ENCODE measurements at regions not wholly inside any gene's neighbourhood (a gene's known extent, or its start where the extent isn't known, plus 50 kb on each side); places are given as distances from the start of the nearest gene placed in this dataset.
"Not testable (repeated sequence)": the region's sequence is repeated elsewhere in the genome, so short reads cannot be mapped to it uniquely, and the experiment has no call there.

DNA sequence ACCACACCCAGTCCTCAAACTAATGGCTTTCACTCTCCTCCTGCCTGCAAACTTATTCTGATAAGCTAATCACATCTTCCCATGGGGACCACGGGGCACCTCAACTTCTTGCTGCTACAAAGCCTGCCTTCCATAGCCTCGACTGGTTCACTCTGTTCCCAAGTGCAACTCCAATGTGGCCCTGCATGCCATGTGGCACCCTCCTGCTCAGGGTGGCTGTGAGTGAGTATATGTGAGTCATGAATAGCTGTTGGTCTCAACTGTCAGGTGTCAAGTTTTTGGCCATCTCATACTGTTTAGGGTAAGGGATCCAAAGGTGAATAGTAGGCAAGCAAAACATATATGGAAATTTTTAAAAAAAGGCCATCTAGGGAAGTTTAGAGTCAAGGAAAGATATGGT lies 276.1 kb upstream of the DCC start:
- DNase-seq (ENCODE audit: low spot score): no peak

- no peak for DNase-seq (ENCODE audit: low spot score)
Observed at GRCh38 chr18:52069201-52069600, 270.8 kb upstream of the DCC start.

DNA sequence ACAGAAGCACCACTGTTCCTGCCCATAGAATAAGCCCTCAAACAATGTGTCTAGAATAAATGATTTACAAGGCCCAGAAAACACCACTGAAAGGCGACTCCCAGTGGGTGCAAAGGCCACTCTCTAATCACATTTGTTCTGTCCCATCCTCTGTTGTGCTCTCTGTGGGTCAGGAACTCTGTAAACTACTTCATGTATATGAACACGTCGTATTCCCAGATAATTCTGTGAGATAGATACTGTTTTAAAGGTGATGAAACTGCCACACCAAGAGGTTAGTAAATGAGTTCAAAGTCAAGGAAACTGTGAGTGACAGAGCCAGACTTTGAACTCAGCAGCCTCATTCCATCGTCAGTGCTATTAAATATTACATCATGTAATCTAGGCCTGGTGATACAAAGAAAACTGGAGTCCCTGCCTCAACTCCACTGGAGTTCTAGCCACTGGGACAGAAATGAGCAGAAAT lies 269.7 kb upstream of the DCC start:
- no peak for DNase-seq (ENCODE audit: low spot score)

DNA sequence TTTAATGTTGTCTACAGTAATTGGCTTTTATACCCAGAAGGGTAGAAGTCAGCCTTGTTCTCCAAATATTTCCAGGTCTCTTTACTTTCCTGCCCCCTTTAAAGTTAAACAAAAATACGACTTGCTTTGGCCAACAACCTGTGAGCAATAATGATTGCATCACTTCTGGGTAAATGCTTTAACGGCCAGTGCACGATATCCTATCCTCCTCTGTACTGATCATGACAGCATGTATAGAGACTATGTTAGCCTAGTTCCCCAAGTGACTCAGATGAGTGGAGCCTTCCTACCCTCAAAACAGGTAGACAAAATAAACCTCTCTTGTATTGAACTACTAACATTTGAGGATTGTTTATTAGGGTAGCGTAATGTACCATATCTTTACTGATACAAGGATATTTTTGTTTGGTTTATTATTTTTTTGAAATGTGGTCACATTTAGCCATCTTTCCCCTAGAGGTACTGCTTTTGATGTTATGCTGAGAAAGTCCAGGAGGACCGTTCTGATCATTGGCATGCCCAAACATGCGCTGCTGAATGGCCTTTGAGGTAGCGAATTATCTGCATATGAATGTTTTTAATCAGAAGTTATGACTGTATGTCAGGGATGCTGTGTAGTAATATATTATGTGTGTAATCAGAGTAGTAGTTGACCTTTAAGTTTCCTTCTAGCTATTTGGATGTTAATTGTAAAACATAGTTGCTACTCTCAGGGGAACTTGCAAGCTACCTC lies 262.6 kb upstream of the DCC start:
- DNase-seq (ENCODE audit: low spot score): no peak

- DNase-seq (ENCODE audit: low spot score): no peak
Observed at GRCh38 chr18:52082246-52082645, 257.8 kb upstream of the DCC start.

- no peak for DNase-seq (ENCODE audit: low spot score)
Observed at GRCh38 chr18:52087140-52087539, 252.9 kb upstream of the DCC start.

GRCh38 chr18:52090005-52090404 lies 250.0 kb upstream of the DCC start:
- DNase-seq (ENCODE audit: low spot score): no peak

DNA sequence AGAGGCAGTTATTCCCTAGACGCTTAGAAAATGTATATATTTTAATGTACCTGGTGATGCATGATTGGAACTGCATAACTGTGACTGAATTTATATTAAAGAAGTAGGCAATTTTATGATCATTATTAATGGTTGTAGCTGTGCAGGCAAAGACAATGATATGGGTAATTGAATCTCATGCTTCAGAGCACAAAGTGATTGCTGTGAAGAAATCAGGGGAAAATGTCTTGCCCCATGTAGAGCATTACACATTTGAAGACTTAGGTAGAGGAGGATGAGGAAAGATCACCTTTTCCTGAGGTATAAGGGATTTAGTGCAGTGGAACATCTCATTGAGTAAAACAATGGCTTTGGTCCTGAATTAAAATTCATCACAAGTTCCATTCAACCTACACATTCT lies 246.8 kb upstream of the DCC start:
- DNase-seq (ENCODE audit: low spot score): no peak

GRCh38 chr18:52118684-52119083 lies 221.3 kb upstream of the DCC start:
- no peak for DNase-seq (ENCODE audit: low spot score)

- no peak for DNase-seq (ENCODE audit: low spot score)
Observed at GRCh38 chr18:52130624-52131301, 209.2 kb upstream of the DCC start.

- no peak for DNase-seq (ENCODE audit: low spot score)
Observed at GRCh38 chr18:52131845-52132244, 208.2 kb upstream of the DCC start.

DNA sequence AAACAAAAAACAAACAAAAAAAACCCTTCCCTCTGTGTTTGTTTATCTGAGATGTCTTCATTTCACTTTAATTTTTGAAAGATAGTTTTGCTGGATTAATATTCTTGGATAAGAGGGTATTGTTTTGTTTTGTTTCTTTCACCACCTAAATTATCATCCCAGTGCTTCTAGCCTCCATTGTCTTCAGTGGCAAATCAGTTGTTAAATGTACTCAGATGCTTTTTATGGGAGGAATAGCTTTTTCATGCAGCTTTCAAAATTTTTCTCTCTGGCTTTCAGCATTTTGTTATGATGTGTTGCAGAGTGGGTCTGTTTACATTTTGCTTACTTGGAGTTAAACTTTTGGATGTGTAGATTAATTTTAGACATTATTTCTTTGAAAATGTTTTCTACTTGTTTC lies 203.5 kb upstream of the DCC start:
- DNase-seq (ENCODE audit: low spot score): no peak

GRCh38 chr18:52140986-52141385 lies 199.0 kb upstream of the DCC start:
- no peak for DNase-seq (ENCODE audit: low spot score)

DNA sequence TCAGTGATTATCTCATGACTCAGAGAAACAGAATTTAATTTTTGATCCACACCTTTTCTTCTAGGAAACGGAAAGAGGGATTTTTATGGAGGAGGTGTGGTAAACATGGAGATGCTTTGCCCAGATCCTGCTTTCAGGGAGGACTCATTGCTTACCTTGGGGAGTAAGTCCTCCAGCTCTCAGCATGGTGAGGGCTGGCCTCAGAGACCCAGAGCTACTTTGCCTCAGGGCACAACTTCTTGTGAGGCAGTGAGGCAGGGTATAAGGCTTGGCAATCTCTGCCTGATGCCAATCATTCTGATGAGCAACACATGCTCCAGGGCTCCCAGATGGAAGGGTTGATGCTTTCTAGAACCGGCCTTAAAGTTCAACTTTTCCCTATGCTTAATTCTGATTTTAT lies 189.9 kb upstream of the DCC start:
- DNase-seq (ENCODE audit: low spot score): no peak

- DNase-seq (ENCODE audit: low spot score): no peak
Observed at GRCh38 chr18:52152036-52152435, 188.0 kb upstream of the DCC start.

DNA sequence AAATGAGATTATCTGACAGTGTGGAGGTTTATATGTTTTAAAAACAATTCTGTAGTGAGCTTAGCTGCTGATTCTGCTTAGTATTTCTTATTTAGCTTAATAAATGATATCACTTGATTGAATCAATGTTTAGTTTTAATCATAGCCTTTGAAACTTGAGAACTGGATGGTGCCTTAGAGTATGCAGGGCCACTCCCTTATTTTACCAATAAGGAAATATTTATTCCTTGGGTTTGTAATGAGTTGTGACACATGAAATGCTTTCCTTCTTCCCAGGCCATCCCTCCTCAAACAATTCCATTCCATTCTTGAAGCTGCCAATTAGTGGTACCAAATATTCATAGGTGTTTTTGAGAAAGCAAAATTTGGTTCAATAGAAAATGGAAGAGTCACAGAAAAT lies 183.8 kb upstream of the DCC start:
- no peak for DNase-seq (ENCODE audit: low spot score)

GRCh38 chr18:52160636-52161035 lies 179.4 kb upstream of the DCC start:
- DNase-seq (ENCODE audit: low spot score): no peak

DNA sequence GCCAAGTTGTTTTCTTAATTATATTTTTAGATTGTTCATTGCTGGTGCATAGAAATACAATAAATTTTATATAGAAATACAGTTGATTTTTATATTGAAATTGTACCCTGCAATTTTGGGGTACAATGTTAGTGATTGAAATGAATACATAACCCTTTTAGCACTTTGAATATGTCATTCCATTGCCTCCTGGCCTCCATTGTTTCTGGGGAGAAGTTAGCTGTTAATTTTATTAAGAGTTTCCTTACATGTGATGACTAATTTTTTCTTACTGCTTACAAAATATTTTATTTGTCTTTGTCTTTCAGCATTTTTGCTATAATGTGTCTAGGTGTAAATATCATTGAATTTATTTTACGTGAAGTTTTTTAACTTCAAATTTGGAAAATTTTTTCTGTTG lies 176.5 kb upstream of the DCC start:
- DNase-seq (ENCODE audit: low spot score): no peak

GRCh38 chr18:52168131-52168530 lies 171.9 kb upstream of the DCC start:
- not testable (repeated sequence) for DNase-seq (ENCODE audit: low spot score)

DNA sequence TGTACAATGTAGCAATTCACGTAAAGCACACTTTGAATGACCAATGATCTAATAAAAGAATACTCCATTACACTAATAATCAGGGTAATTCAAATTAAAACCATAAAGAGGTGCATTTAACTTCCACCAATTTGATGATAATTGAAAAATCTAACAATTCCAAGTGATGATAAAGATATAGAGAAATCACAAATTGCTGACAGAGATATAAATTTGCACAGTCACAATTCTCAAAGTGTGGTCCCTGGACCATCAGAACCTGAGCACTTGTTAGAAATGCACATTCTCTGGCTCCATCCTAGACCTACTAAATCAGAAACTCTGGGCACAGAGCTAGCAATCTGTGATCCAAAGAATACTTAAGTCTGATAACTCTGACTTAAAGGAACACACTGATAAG lies 165.8 kb upstream of the DCC start:
- DNase-seq (ENCODE audit: low spot score): no peak

DNA sequence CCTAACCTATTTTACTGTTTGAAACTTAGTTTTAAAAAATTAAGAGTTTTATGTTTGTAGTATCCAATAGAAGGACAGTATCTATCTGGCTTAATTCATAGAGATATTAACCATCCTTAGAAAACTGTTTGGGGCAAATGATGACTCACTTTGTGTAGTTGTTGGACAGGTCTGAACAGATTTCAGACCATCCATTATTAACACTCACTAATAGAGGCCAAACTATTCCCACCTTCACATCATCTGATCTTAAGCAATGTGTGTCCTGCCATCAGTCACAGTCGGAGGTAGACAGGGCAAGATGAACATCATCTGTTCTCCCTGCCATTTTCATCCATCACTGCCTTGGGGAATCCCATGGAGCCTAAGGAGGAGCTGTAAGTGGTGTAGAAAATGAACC lies 164.6 kb upstream of the DCC start:
- no peak for DNase-seq (ENCODE audit: low spot score)

DNA sequence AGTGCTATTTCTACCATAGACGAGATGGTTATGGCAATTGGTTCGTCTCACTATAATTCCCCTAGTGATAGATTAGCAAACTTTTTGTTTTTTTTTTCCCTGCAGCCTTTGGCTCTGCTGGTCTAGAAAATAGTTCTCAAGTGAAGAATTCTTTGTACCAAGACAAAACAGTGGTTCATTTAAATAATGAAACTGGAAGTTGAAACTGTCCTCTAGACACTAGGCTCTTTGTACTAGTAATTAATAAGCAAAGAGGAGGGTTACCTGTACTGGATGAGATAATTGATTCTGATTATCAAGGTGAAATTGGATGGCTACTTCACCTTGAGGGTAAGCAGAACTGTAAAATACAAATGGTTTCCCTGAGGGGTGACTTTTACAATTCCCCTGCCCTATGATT lies 156.9 kb upstream of the DCC start:
- no peak for DNase-seq (ENCODE audit: low spot score)

GRCh38 chr18:52190195-52190594 lies 149.8 kb upstream of the DCC start:
- DNase-seq (ENCODE audit: low spot score): no peak

DNA sequence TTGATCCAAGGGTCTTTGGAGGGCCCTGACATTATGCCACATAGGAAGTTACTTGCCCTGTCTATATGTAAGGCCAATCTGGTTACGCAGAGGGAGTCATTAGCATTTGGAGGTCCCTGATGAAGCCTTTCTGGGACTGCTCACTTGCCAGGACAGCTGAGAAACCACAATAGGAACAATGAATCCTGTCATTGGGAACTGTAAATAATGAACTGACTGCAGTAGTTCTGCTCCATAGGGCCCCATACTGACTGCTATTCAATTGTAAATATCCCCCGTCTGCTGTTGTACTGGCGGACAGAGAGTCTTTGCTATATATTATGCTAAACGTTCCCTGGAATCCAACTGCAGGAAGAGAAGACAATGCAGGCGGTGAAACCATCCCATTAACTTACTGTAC lies 149.4 kb upstream of the DCC start:
- no peak for DNase-seq (ENCODE audit: low spot score)

Data from AG08395 (cell line).